ENCODE measurements at regions not wholly inside any gene's neighbourhood (a gene's known extent, or its start where the extent isn't known, plus 50 kb on each side); places are given as distances from the start of the nearest gene placed in this dataset.
"Not testable (repeated sequence)": the region's sequence is repeated elsewhere in the genome, so short reads cannot be mapped to it uniquely, and the experiment has no call there.

- DNase-seq (ENCODE audit: low spot score) = no peak
Observed at GRCh38 chr11:134513585-134514120, 101.6 kb upstream of the B3GAT1 start.

GRCh38 chr11:134512571-134513538 lies 100.8 kb upstream of the B3GAT1 start:
- DNase-seq (ENCODE audit: low spot score) = no peak

- DNase-seq (ENCODE audit: low spot score) = no peak
Observed at GRCh38 chr11:134512061-134512460, 100.0 kb upstream of the B3GAT1 start.

GRCh38 chr11:134511255-134511654 lies 99.2 kb upstream of the B3GAT1 start:
- no peak for DNase-seq (ENCODE audit: low spot score)

- DNase-seq (ENCODE audit: low spot score) = no peak
Observed at GRCh38 chr11:134510233-134511040, 98.4 kb upstream of the B3GAT1 start.

- no peak for DNase-seq (ENCODE audit: low spot score)
Observed at GRCh38 chr11:134509381-134510232, 97.6 kb upstream of the B3GAT1 start.

- DNase-seq (ENCODE audit: low spot score) = no peak
Observed at GRCh38 chr11:134508219-134508990, 96.4 kb upstream of the B3GAT1 start.

GRCh38 chr11:134506046-134506445 lies 94.0 kb upstream of the B3GAT1 start:
- DNase-seq (ENCODE audit: low spot score) = no peak

- DNase-seq (ENCODE audit: low spot score) = no peak
Observed at GRCh38 chr11:134505125-134505524, 93.1 kb upstream of the B3GAT1 start.

- no peak for DNase-seq (ENCODE audit: low spot score)
Observed at GRCh38 chr11:134504146-134504905, 92.3 kb upstream of the B3GAT1 start.

GRCh38 chr11:134503596-134503995 lies 91.6 kb upstream of the B3GAT1 start:
- no peak for DNase-seq (ENCODE audit: low spot score)

GRCh38 chr11:134503100-134503499 lies 91.1 kb upstream of the B3GAT1 start:
- peak; percentile 49 for DNase-seq (ENCODE audit: low spot score)

- DNase-seq (ENCODE audit: low spot score) = no peak
Observed at GRCh38 chr11:134502153-134502550, 90.1 kb upstream of the B3GAT1 start.

- DNase-seq (ENCODE audit: low spot score) = no peak
Observed at GRCh38 chr11:134501406-134502152, 89.5 kb upstream of the B3GAT1 start.

GRCh38 chr11:134500621-134501020 lies 88.6 kb upstream of the B3GAT1 start:
- no peak for DNase-seq (ENCODE audit: low spot score)

GRCh38 chr11:134499990-134500389 lies 87.9 kb upstream of the B3GAT1 start:
- DNase-seq (ENCODE audit: low spot score) = no peak

- DNase-seq (ENCODE audit: low spot score) = no peak
Observed at GRCh38 chr11:134498326-134499139, 86.5 kb upstream of the B3GAT1 start.

- DNase-seq (ENCODE audit: low spot score) = no peak
Observed at GRCh38 chr11:134497586-134497985, 85.5 kb upstream of the B3GAT1 start.

GRCh38 chr11:134496058-134496457 lies 84.0 kb upstream of the B3GAT1 start:
- DNase-seq (ENCODE audit: low spot score) = not testable (repeated sequence)

Data from iPS-NIHi11 (cell line).